ENCODE measurements at regions not wholly inside any gene's neighbourhood (a gene's known extent, or its start where the extent isn't known, plus 50 kb on each side); places are given as distances from the start of the nearest gene placed in this dataset.

DNA sequence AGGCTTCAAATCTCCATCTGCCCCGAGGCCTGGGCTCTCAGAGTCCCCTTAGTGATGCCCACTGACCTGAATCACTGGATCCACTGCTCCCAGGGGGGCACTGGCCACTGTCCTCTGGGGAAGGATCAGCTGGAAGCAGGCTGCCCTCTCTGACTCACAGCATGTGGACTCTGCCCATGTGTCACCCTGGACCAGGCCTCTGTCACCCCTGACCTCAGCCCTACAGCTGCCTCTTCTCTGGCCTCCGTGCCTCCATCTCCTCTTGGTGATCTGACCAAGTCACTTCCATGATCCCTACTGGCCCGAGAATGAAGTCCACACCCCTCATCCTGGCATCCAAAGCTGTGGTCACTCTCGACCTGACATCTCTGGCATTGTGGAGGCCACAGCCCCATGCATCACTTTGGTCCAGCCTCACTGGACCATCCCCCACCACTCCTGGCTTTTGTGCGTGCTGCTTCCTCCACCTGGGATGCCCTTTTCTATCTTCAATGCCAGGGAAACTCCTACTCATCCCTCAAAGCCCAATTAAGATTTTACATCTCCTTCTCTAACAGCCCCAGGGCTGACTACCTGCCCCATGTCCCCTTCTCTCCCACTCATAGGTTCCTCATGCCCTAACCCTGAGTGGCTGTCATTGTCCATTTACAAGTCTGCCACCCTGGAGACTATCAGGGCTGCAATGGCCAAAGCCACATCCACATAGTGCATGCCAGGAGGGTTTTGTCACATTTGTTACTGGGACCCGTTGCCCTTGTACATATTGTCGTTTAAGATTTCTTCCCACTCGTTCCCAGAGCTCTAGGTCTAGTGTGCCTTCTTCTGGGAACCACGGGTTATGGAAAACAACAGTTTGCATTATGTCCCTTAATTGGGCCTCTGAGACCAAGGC lies 685.0 kb downstream of the MATN1 start:
- no peak for DNase-seq (ENCODE audit: low read depth in 2 of 2)

DNA sequence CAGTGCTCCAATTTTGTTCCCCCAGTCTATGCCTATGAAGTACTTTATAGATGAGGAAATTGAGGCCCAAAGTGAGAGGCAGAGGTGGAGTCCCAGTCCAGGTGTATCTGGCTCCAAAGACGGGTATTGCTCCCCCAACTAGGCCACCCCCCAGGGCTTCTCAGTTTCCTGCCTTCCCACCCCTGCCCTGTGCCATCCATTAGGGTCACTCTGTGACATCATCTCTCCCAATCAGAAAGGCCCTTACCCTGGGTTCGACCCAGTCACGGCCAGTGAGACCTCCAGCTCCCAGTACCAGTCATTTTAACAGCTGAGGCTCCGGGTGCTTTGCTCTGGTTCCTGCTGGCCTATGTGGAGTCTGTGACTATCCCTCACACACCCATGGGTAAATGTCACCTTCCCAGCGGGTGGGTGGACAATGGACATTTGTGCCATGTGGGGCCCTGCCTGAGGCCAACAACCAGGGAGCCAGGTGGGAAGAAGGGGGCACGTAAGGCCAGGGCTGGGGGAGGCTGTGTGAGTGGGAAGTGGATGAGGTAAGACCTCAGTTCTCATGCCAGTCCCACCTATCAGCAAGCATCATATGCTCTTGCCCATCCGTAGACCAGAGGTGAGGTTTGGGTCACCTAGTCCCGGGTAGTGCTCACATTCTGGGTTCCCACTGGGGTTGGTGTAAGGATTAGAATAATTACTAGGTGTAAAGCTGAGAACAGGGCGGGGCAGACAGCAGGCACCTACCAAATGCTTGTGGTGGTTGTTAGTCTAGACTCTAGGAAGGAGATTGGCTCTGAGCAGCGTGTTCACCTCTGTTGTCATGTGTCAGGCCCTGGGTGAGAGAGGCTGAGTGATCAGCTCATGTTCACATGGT lies 685.9 kb downstream of the MATN1 start:
- no peak for DNase-seq (ENCODE audit: low read depth in 2 of 2)

DNA sequence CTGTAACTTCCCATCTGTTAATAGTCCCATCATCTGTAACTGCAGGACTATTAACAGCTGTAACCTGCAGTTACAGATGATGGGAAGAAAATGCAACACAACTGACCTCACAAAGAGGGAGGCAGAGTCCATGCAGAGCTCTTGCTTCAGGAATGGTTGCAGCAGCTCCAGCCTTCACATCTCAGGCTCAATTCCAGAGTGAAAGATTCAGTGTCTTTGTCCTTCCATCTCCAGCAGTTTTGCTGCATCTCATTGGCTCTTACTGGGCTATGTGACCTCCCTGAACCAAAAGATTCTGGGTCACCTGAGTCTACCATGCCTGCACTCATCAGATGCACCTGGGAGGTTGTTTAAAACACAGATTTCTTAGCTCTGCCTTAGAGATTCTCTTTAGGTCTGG lies 686.7 kb downstream of the MATN1 start:
- no peak for DNase-seq (ENCODE audit: low read depth in 2 of 2)

DNA sequence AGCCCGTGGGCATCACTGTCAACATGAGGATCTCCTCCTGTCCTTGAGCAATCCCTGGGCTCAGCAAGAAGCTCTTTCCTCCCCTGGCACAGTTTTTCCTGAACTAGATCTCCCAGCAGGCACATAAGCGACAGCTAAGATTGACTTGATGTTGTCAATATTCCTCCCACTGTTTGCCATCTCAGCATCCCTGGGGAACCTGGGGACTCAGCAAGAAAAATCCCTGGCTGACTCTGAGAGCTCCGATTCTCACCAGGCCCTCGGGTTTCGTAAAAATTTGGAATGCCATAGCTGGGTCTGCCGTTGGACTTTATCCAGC lies 687.2 kb downstream of the MATN1 start:
- no peak for DNase-seq (ENCODE audit: low read depth in 2 of 2)

DNA sequence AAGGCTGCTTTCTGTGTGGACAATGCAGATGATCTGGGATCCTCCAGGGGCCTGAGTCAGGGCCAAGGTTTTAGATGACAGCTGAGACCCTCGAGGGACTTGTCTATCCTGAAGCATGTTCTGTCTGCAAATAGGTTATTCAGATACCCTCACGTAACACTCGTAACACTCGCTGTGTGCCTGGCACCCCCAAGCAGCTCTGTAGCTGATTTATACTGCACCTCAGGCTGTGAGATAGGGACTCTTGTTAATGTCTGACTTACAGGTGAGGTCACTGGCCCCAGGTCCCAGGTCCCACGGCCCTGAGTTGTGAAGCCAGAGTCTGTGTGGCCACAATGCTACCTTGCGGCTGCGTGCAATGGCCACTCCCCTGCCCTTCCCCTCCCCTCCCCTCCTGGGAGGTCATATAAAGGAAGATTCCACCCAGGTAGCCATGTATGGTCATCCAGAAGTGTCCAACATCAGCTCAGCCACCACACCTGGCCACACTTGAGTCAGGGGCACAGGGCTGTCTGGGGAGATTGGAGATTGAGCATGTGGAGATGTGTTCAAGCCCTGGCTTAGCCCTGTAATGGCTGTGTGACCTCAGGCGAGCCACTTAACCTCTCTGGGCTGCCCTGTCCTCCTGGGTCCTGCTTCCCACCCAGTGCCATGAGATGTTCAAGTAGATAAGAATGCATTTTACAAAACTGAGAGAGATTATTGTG lies 687.7 kb downstream of the MATN1 start:
- no peak for DNase-seq (ENCODE audit: low read depth in 2 of 2)

DNA sequence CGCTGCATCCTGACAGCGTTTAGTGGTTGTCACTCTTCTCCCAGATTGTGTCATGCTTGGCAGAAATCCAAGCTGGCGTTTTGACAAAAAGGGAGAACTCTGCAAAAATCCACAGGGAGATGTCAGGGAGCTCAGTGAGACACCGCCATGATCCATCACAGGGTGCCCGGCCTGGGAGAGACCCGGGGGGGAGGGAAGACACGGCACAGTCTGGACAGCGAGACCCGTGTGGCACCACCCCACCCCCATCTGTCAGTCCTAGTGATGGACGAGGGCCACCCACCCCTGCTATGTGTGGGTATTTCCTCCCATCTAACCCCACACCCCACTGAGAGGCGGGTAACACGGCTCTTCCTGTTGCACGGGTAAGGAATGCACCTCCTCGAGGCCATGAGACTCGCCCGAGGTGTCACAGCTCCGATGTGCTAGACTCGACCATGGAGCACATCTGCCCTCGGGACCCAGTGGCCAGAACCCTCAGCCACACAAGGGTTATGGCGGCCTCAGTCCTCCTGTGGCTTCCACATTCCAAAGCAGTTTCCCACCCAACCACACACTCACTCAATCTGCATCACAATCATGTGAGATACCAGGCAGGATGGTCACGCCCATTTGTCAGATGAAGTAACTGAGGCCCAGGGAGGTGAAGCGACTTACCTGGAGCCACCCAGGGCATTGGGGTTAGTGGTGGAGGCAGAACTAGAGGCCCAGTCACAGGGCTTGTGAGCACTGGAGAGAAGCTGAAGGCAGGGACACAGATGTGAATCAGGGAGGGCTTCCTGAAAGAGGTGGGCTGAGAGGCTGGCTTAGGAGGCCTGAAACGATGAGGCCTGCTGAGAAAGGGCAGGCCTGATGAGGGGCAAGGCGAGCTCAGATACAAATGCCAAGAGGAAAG lies 688.5 kb downstream of the MATN1 start:
- DNase-seq (ENCODE audit: low read depth in 2 of 2): no peak

DNA sequence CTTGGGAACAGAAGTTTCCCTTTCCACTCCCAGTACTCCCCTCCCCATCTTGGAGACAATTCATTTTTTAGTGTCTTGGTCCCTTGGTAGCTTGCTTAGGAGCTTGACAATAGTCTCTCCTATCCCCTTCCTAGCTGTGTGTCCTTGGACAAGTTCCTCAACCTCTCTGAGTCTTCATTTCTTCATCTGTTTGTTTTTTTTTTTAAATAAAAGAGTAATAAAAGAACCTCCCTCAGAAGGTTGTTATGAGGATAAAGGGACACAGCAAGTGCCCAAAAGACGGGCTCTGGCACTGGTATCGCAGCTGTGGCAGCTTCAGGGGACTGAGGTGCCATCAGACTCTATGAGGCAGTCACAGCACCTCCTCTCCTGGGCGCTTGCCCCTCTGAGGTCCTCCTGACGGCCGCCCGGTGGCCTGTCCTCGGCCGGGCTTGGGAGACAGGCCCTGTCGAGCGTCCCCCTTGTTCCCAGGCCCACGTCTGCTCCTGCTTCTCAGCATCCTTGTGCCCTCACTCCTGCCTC lies 689.2 kb downstream of the MATN1 start:
- DNase-seq (ENCODE audit: low read depth in 2 of 2): no peak

DNA sequence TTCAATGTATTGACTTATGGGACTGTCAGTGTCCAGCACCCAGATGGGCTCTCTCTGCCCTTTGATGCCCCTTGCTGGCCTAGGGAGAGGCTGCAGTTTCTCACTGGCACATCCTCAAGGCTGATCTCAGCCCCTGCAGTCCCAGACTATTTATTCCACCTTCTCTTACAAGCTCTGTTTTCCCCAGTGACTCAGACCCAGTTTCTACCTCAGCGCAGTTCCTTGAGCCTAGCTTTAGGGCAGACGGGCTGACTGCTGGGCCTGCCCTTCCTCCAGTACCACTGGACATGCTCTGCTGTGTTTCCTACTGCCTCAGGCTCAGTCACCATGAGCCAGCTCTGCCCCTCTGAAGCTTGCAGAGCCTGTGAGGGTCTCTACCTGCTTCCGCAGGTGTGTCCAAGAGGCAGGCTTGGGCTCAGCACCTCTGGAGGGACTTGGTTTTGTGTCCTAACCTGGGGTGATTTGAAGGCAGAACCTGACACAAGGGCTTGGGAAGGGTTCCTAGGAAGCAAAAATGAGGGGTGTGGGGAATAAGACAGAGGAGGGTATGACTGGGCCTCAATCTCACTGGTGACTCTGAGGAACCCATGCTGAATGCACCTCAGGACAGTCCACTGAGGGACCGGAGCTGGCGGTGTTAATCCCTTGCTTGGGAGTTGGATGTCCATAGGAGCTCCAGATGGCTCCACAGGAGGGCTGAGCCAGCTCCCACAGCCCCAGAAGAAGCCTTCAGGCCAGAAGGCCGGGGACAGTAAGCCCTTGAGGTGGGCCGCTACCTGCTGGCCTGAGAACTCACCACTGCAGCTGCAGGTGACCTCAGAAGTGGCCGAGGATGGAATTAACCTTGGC lies 689.9 kb downstream of the MATN1 start:
- DNase-seq (ENCODE audit: low read depth in 2 of 2): no peak

DNA sequence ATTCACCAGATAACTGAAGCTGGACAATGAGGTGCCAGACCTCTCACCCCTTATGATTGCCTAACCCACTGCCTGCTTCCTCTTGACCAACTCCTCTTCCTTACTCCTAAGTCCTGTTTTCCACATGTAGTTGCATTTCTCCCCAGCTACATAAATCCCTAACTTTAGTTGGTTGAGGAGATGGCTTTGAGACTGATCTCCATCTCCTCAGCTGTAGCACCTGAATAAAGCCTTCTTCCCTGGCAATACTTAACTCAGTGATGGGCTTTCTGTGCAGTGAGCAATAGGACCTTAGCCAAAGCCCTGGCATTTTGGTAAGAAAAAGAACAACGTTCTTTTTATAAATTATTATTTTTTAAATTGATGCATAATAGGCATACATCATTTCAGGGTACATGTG lies 691.1 kb downstream of the MATN1 start:
- no peak for DNase-seq (ENCODE audit: low read depth in 2 of 2)

DNA sequence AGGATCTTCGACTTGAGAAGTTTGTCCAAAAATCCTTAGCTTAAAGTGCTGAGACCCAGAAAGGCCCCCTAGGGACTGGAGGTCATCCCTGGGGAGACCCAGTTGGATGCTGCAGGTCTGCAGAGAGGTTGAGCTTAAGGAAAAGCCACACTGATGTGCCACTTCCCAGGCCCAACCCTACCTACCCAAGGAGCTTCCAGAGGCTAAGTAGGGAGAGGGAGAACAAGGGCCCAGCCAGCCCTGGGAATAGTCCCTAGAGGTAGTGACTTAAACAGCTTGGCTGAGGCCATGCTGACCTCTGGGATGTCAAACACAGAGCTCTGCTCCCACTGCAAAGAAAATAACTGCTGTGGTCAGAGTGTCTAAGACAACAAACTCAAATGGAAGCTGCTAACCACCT lies 693.7 kb downstream of the MATN1 start:
- DNase-seq (ENCODE audit: low read depth in 2 of 2): no peak

DNA sequence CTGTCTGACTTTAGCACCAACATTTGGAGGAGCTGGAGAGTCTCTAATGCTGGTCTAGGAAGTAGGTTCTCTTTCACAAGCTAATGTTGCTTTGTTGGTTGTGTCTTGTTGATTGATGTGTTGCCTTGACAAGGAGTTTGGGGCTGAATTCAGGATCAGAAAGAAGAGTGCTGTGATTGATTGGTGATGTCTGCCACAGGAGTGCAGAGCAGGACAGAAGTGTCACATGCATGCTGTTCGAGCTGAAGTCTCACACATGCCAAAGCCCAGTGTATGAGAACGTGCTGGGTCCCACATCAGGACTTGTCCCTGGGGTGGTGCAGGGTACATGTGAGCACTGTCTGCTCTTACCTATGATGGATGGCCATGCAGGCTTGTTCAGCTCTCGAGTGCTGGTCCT lies 694.4 kb downstream of the MATN1 start:
- DNase-seq (ENCODE audit: low read depth in 2 of 2): no peak

DNA sequence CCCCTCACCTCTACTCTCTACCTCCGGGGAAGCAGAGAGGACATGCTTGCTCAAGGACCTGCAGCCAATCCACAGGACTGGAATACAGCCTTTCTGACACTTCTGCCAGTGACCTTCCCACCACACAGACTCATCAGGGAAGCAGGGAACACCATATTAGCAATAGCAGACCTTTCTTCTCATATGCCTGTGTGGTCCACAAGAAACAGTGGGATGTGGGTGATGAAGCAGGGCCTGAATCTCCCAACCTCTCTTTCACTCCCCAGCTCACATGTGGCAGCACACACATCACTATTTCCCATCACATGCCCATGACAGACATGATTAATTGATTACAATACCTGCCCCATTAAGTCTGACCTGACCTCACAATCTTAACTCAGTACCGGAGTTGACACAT lies 695.1 kb downstream of the MATN1 start:
- DNase-seq (ENCODE audit: low read depth in 2 of 2): no peak

DNA sequence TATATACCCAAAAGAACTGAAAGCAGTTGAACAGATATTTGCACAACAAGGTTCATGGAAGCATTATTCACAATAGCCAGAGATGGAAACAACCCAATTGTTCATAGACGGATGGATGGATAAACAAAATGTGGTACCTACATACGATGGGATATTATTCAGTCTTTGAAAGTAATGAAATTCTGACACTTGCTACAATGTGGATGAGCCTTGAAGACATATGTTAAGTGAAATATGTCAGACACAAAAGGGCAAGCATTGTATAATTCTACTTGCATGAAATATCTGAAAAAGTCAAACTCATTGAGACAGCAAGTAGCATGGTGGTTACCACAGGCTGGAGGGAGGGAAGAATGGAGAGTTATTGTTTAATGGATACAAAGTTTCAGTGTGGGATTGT lies 696.1 kb downstream of the MATN1 start:
- DNase-seq (ENCODE audit: low read depth in 2 of 2): no peak

DNA sequence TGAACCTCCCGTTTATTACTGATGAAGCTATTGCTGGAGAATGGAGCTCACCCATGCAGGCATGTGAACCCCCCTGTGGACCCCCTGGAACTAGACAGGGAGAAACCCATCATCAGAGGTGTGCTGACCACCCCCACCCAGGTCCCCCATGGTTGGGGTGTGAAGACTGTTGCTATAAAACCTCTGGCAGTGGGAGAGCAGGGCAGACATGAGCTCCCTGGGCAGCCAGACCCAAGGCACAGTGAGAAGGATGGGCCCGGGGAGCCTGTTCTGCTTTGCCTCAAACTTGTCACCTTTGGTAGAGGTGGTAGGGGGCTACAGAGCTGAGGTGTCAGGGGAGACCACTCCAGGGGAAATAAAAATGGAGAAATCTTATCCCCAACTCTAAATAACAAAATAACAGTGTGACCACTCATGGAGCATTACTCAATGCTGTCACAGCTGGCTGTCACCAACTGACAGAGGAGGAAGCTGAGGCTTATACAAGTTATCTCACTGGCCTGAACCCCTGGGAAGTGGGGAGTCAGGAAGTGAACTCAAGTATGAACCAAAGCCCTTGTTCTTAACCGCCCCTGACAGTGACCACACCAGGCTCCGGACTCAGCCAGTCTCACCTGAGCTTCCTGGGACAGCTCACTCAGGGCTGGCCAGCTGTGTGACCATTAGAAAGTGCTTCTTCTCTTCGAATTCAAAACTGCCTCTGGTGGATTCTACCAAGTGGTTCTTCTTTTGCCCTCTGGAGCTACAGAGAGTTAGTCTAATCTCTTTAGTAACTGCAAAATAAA lies 698.8 kb downstream of the MATN1 start:
- DNase-seq (ENCODE audit: low read depth in 2 of 2): no peak

DNA sequence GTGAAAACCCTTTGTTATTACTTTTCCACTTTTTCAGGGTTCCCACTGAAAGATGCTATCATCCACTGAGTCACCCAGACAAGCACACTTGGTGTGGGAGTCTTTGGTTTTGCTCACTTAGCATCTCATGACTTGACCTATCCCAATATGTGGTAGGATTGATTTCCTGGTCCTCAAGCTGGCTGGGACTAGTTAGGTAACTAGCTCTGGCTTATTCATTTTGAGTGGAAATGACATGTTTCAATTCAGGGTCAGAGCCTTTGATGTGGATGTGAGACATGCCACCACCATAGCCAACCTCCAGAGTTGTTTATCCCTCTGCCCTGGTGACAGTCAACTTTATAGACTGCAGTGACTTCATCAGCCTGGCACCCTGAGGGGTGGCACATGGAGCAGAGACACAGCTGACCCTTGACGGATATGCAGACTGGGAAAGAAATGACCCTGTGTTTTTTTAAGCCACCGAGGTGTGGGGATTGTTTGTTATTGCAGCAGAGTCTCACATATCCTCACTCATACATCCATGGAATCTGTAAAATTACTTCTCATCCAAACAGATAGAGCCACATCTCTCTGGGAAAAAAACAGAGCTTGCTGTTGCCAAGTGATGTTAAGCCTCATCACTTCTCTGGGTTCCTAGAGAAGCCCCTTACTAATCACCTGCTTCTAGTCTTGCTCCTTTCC lies 699.9 kb downstream of the MATN1 start:
- no peak for DNase-seq (ENCODE audit: low read depth in 2 of 2)

DNA sequence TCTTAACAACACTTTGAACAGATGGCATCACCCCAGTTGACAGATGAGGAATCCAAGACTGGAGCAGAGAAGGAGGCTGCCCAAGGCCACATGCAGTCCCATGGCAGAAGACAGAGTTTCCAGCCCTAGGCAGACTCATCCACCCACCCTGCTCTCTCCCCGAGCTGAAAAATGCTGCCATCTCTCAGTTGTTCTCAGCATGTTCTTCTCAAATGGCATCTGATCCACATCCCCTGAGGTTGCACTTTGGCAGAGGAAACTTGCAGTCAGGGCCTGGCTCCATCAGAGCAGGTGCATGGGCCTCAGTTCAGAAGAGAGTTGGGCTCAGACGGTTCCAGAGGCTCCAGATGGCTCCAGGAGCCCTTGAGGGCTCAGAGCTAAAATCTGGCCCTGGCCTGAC lies 709.4 kb downstream of the MATN1 start:
- no peak for DNase-seq (ENCODE audit: low read depth in 2 of 2)

DNA sequence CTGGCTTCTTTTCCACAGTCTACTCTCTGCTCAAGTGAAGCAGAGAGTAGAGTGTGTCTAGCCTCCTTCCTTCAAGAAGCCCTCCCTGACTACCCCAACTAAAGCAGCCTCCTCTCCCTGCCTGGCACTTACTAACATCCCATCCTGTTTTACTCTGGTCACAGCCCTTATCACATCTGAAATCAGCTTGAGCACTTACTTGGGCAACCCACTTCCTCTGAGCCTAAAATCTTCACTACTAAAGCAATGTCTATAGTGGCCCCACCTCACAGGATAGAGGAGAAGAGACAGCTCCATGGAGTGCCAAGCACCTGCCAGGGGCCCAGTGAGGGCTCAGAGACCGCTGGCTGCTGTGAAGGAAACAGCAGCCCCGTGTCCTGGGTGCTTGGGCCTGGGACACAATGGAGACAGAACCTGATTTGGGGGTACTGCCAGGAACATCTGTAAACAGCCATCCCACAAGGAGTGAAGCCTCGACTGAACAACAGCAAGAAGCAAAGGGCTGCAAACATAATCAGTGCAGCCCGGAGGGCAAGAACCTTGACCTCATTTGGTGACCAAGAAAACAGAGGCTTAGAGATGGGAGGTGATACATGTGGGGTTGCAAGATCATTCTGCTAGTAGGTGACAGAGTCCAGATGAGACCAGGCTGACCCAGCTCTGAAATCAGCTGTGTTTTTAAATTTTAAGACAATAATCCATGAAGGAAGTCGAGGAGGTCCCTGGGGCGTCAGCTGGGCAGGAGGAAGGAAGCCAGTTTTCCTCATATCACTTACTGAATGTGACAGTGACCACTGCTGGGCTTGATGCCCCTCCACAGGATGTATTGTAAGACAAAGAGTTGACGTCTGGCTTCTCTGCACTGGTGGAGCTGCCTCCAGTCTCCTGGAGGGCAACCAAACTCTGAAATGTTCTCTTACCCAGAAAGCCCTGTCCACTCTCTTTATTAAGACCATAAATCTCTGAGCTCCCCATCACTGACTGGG lies 710.6 kb downstream of the MATN1 start:
- DNase-seq (ENCODE audit: low read depth in 2 of 2): no peak

DNA sequence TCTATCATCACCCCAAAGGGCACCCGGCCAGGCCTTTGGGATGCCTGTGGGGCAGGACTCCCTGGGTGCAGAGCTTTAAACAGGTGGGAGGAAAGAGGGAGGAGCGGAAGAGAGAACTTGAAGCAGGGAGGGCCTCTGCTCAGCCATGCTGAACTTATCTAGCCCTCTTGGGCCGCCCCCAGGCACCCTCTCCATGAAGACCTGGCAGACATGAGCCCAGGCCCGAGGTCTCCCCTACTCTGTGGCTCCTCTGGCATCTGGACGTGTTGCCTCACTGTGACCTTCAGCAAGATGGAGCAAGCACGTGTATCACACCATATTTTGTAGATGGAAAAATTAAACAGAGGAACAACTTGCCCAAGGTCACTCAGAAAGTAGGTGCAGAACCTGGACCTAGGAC lies 711.4 kb downstream of the MATN1 start:
- no peak for DNase-seq (ENCODE audit: low read depth in 2 of 2)
